ENCODE measurements at regions not wholly inside any gene's neighbourhood (a gene's known extent, or its start where the extent isn't known, plus 50 kb on each side); places are given as distances from the start of the nearest gene placed in this dataset.

DNA sequence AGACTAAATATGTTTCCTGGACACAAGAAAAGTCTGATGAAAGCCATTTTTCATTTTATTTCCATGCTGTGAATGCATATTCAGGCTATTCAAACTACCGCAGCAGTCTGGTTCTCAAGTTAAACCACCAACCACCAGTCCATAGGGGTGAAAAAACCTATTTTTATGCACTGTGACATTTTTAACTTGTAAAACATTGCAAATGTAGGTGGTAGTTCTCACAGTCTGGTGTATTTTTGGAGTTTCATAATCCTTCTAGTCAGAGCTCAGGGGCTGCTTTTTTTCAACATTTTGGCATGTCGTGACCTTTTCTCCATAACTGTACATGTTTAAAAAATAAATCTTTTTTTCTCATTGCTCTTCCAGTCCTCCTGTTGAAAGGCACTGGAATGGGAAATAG, 907.6 kb upstream of the ADGRL2 start:
- no peaks in the 10 kb centered on the region for H3K4me1 Mint-ChIP-seq (ENCODE audit: low read depth)
- H3K27ac Mint-ChIP-seq = no peak overlapping the region

GRCh38 chr1:80892539-80892938, 908.2 kb upstream of the ADGRL2 start:
- no peak for DNase-seq
- H3K27ac Mint-ChIP-seq = no peak overlapping the region
- TF ChIP-seq, protein P1, sequence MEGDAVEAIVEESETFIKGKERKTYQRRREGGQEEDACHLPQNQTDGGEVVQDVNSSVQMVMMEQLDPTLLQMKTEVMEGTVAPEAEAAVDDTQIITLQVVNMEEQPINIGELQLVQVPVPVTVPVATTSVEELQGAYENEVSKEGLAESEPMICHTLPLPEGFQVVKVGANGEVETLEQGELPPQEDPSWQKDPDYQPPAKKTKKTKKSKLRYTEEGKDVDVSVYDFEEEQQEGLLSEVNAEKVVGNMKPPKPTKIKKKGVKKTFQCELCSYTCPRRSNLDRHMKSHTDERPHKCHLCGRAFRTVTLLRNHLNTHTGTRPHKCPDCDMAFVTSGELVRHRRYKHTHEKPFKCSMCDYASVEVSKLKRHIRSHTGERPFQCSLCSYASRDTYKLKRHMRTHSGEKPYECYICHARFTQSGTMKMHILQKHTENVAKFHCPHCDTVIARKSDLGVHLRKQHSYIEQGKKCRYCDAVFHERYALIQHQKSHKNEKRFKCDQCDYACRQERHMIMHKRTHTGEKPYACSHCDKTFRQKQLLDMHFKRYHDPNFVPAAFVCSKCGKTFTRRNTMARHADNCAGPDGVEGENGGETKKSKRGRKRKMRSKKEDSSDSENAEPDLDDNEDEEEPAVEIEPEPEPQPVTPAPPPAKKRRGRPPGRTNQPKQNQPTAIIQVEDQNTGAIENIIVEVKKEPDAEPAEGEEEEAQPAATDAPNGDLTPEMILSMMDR (IDR thresholded peaks at IDR 0.05) = no peak
- H3K27me3 Mint-ChIP-seq (ENCODE audit: insufficient read depth) = peaks cover 2% of the 10 kb centered on the region
- H3K4me3 Mint-ChIP-seq = no peak overlapping the region
- no peaks in the 10 kb centered on the region for H3K36me3 Mint-ChIP-seq (ENCODE audit: low read depth)
- H3K9me3 Mint-ChIP-seq = peaks cover 45% of the 10 kb centered on the region
- no peaks in the 10 kb centered on the region for H3K4me1 Mint-ChIP-seq (ENCODE audit: low read depth)

More for the DNA sequence above, 907.6 kb upstream of the ADGRL2 start:
- no peak overlapping the region for H3K4me3 Mint-ChIP-seq
- H3K9me3 Mint-ChIP-seq = peaks cover 44% of the 10 kb centered on the region
- no peak for DNase-seq
- TF ChIP-seq, protein P1 (IDR thresholded peaks at IDR 0.05) = no peak
- H3K36me3 Mint-ChIP-seq (ENCODE audit: low read depth) = no peaks in the 10 kb centered on the region
- peaks cover 2% of the 10 kb centered on the region for H3K27me3 Mint-ChIP-seq (ENCODE audit: insufficient read depth)

DNA sequence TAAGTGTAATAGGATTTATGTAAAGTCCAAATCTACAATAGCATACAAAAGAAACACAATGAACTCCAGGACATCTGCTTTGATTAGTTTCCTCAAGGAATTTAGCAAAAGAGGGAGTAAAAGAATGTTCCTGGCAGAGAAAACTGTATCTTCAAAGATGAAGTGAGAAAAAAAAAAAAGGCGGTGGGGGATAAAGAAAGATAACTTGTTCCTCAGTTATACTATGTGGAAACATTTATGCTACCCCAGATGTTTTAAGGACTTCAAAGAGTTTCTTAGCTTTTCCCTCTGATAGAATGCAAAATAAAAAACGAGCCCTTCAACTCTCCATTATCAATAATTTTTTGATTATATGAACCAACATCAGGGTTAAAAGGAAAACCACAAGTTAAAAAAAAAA, 908.9 kb upstream of the ADGRL2 start:
- H3K27me3 Mint-ChIP-seq (ENCODE audit: insufficient read depth) = peaks cover 2% of the 10 kb centered on the region
- no peak overlapping the region for H3K27ac Mint-ChIP-seq
- H3K36me3 Mint-ChIP-seq (ENCODE audit: low read depth) = no peaks in the 10 kb centered on the region
- no peak overlapping the region for H3K4me3 Mint-ChIP-seq
- TF ChIP-seq, protein P1 (IDR thresholded peaks at IDR 0.05) = no peak
- H3K4me1 Mint-ChIP-seq (ENCODE audit: low read depth) = no peaks in the 10 kb centered on the region
- H3K9me3 Mint-ChIP-seq = peaks cover 41% of the 10 kb centered on the region
- no peak for DNase-seq

DNA sequence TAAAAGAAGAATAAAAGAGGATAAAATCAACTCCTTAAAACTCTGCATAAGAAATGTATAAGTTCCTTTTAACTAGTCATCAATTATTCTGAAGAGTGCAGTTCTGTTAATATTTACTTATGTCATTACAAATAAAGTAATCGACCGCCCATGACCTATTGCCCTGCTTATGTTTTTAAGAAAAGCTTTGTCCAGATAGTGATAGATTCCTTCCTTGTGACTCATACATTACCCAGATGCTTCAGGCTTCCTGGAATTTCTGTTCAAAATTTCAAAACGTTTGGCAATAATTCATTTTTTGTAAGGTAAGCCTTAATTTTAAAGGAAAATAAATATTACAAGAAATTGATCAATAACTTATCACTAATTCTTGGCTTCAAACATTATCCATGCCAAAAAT, 918.2 kb upstream of the ADGRL2 start:
- TF ChIP-seq, protein P1 (IDR thresholded peaks at IDR 0.05) = no peak
- Mint-ChIP-seq H3K4me3 (no peak overlapping the region), H3K36me3 (ENCODE audit: low read depth) (no peaks in the 10 kb centered on the region), H3K27me3 (ENCODE audit: insufficient read depth) (no peaks in the 10 kb centered on the region; the same call in 1 of the 2 replicates), H3K9me3 (peaks cover 31% of the 10 kb centered on the region), H3K27ac (no peak overlapping the region), H3K4me1 (ENCODE audit: low read depth) (no peaks in the 10 kb centered on the region)
- no peak for DNase-seq

- Mint-ChIP-seq H3K36me3 (ENCODE audit: low read depth) (no peaks in the 10 kb centered on the region), H3K4me3 (no peak overlapping the region), H3K27ac (no peak overlapping the region), H3K27me3 (ENCODE audit: insufficient read depth) (no peaks in the 10 kb centered on the region; the same call in 1 of the 2 replicates), H3K4me1 (ENCODE audit: low read depth) (no peaks in the 10 kb centered on the region), H3K9me3 (peaks cover 30% of the 10 kb centered on the region)
- TF ChIP-seq, protein P1 (IDR thresholded peaks at IDR 0.05) = no peak
- DNase-seq = no peak
These were observed 922.4 kb upstream of the ADGRL2 start for GRCh38 chr1:80878343-80878742.

- no peaks in the 10 kb centered on the region; the same call in 1 of the 2 replicates for H3K27me3 Mint-ChIP-seq (ENCODE audit: insufficient read depth)
- TF ChIP-seq, protein P1 (IDR thresholded peaks at IDR 0.05) = no peak
- peaks cover 30% of the 10 kb centered on the region for H3K9me3 Mint-ChIP-seq
- no peaks in the 10 kb centered on the region for H3K4me1 Mint-ChIP-seq (ENCODE audit: low read depth)
- no peaks in the 10 kb centered on the region for H3K36me3 Mint-ChIP-seq (ENCODE audit: low read depth)
- no peak overlapping the region for H3K4me3 Mint-ChIP-seq
- H3K27ac Mint-ChIP-seq = no peak overlapping the region
- no peak for DNase-seq
These were observed 924.7 kb upstream of the ADGRL2 start for GRCh38 chr1:80876035-80876434.

All from HFFc6 (cell line).